ENCODE measurements at regions not wholly inside any gene's neighbourhood (a gene's known extent, or its start where the extent isn't known, plus 50 kb on each side); places are given as distances from the start of the nearest gene placed in this dataset.
"Not testable (repeated sequence)": the region's sequence is repeated elsewhere in the genome, so short reads cannot be mapped to it uniquely, and the experiment has no call there.

DNA sequence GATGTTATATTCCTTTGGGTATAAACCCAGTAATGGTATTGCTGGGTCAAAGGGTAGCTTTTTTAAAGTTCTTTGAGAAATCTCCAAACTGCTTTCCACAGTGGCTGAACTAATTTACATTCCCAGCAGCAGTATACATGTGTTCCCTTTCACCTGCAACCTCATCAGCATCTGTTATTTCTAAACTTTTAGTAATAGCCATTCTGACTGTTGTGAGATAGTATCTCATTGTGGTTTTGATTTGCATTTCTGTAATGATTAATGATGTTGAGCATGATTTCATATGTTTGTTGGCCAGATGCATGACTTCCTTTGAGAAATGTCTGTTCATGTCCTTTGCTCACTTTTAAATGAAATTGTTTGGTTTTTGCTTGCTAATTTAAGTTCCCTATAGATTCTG lies 553.1 kb downstream of the SLCO4C1 start:
- not testable (repeated sequence) for H3K27me3 Mint-ChIP-seq; H3K36me3 ChIP-seq (ENCODE audit: control insufficient read depth, insufficient read depth, low read length); DNase-seq; H3K27ac ChIP-seq (ENCODE audit: insufficient read depth, low read length, poor library complexity, severe bottlenecking); H3K4me1 ChIP-seq (ENCODE audit: control insufficient read depth, insufficient read depth, low read length, poor library complexity, severe bottlenecking); H3K9me3 Mint-ChIP-seq; H3K4me3 Mint-ChIP-seq; H3K9me3 ChIP-seq (ENCODE audit: control insufficient read depth in 2 of 2, low read length in 2 of 2); H3K4me1 Mint-ChIP-seq; H3K36me3 Mint-ChIP-seq; H3K27me3 ChIP-seq (ENCODE audit: control insufficient read depth, insufficient read depth, low read length); H3K4me3 ChIP-seq (ENCODE audit: low read depth, low read length); ATAC-seq (ENCODE audit: low read depth in 2 of 2); H3K27ac Mint-ChIP-seq

DNA sequence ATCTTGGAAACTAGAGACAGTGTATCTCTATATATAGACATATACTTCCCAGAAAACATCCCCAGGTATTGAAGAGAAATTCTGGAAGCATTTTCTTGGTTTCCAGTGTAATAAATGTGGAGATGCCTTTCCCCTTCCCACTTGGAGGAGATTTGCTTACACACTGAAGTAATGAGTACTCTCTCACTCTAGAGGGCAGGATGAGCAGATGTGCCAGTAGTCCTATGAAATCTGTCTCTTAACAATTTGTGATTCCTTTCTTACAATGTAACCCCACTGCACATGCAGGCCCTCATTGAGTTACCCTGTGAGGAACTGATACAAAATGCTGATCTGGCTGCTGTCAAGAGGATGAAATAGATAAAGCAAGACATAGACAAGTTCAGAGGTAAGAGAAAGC lies 567.2 kb downstream of the SLCO4C1 start:
- Histone ChIP-seq H3K27me3 (ENCODE audit: control insufficient read depth, insufficient read depth, low read length) (no peaks in the 10 kb centered on the region), H3K4me1 (ENCODE audit: control insufficient read depth, insufficient read depth, low read length, poor library complexity, severe bottlenecking) (no peaks in the 10 kb centered on the region), H3K9me3 (ENCODE audit: control insufficient read depth in 2 of 2, low read length in 2 of 2) (no peaks in the 10 kb centered on the region), H3K27ac (ENCODE audit: insufficient read depth, low read length, poor library complexity, severe bottlenecking) (no peak overlapping the region), H3K4me3 (ENCODE audit: low read depth, low read length) (no peak overlapping the region), H3K36me3 (ENCODE audit: control insufficient read depth, insufficient read depth, low read length) (no peaks in the 10 kb centered on the region)
- no peak overlapping the region for H3K27ac Mint-ChIP-seq
- H3K9me3 Mint-ChIP-seq: peaks cover 0 to 5% (median 0%) of the 10 kb centered on the region in 7 donors
- no peaks in the 10 kb centered on the region for H3K36me3 Mint-ChIP-seq
- DNase-seq (no peak), ATAC-seq (ENCODE audit: low read depth in 2 of 2) (no peak)
- H3K4me1 Mint-ChIP-seq: no peaks in the 10 kb centered on the region
- no peak overlapping the region for H3K4me3 Mint-ChIP-seq
- H3K27me3 Mint-ChIP-seq: no peaks in the 10 kb centered on the region

DNA sequence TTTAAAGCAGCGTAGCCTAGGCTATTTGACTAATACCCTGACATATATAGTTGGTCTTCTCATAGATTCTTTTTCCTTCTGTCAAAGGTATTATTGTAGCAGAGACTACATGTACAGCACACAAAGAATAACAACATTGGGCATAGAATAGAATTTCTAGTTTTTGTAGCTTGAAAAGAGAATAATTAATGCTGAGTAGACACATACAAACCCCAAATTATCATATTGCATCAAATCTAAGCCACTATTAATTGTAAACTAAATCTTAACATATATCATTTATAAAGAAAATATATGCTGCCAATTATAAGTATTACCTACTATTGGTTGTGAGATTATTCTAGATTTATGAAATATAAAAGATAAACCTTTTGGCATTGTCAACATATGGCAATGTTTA lies 574.5 kb downstream of the SLCO4C1 start:
- Histone ChIP-seq H3K4me3 (ENCODE audit: low read depth, low read length) (no peak overlapping the region), H3K4me1 (ENCODE audit: control insufficient read depth, insufficient read depth, low read length, poor library complexity, severe bottlenecking) (no peaks in the 10 kb centered on the region), H3K27ac (ENCODE audit: insufficient read depth, low read length, poor library complexity, severe bottlenecking) (no peak overlapping the region), H3K9me3 (ENCODE audit: control insufficient read depth in 2 of 2, low read length in 2 of 2) (no peaks in the 10 kb centered on the region), H3K36me3 (ENCODE audit: control insufficient read depth, insufficient read depth, low read length) (no peaks in the 10 kb centered on the region), H3K27me3 (ENCODE audit: control insufficient read depth, insufficient read depth, low read length) (no peaks in the 10 kb centered on the region)
- H3K4me1 Mint-ChIP-seq: no peaks in the 10 kb centered on the region
- peaks cover 0 to 7% (median 2%) of the 10 kb centered on the region in 7 donors for H3K9me3 Mint-ChIP-seq
- ATAC-seq (ENCODE audit: low read depth in 2 of 2): no peak
- no peak overlapping the region for H3K4me3 Mint-ChIP-seq
- peaks cover 3% of the 10 kb centered on the region for H3K36me3 Mint-ChIP-seq
- no peaks in the 10 kb centered on the region for H3K27me3 Mint-ChIP-seq
- DNase-seq: no peak
- no peak overlapping the region for H3K27ac Mint-ChIP-seq

DNA sequence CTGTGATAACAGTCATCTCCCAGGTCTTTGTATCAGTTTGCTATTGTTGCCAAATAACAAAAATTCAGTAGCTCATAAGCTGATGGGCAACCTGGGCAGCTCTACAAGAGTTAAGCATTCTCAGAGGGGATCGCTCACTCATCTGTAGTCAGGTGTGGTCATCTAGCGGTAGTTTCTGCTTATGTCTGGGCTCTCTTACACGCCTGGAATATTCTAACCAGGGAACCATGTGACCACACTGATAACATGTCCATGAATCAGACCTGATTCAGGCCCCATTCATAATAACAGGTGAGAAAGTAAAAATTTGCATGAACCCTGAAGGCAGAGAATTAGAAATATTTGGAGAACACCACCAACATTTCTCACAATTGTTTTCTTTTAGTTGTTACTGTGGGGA lies 576.1 kb downstream of the SLCO4C1 start:
- peaks cover 3% of the 10 kb centered on the region for H3K36me3 Mint-ChIP-seq
- Histone ChIP-seq H3K27ac (ENCODE audit: insufficient read depth, low read length, poor library complexity, severe bottlenecking) (no peak overlapping the region), H3K36me3 (ENCODE audit: control insufficient read depth, insufficient read depth, low read length) (no peaks in the 10 kb centered on the region), H3K9me3 (ENCODE audit: control insufficient read depth in 2 of 2, low read length in 2 of 2) (no peaks in the 10 kb centered on the region), H3K4me1 (ENCODE audit: control insufficient read depth, insufficient read depth, low read length, poor library complexity, severe bottlenecking) (no peaks in the 10 kb centered on the region), H3K27me3 (ENCODE audit: control insufficient read depth, insufficient read depth, low read length) (no peaks in the 10 kb centered on the region), H3K4me3 (ENCODE audit: low read depth, low read length) (no peak overlapping the region)
- no peaks in the 10 kb centered on the region for H3K4me1 Mint-ChIP-seq
- no peaks in the 10 kb centered on the region for H3K27me3 Mint-ChIP-seq
- no peak for ATAC-seq (ENCODE audit: low read depth in 2 of 2)
- peaks cover 0 to 7% (median 2%) of the 10 kb centered on the region in 7 donors for H3K9me3 Mint-ChIP-seq
- DNase-seq: no peak
- H3K4me3 Mint-ChIP-seq: no peak overlapping the region
- H3K27ac Mint-ChIP-seq: no peak overlapping the region

DNA sequence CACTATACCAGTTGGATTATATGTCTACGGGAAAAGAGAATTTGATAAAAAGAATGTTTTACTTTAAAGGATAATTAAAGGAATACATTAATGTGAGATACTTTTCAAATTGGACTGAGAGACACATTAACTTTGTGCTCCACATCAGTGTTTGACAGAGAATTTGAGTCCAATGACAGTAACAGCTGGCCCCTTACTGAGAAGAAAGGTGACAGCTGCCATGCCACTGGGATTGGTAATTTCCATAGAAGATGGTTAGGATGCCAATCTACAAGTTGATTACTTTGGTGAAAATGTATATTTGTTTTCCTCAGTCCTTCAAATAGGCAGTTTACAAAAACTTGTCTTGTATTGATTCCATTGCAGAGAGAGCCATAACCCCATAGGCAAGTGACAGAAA lies 578.4 kb downstream of the SLCO4C1 start:
- Histone ChIP-seq H3K27ac (ENCODE audit: insufficient read depth, low read length, poor library complexity, severe bottlenecking) (no peak overlapping the region), H3K4me1 (ENCODE audit: control insufficient read depth, insufficient read depth, low read length, poor library complexity, severe bottlenecking) (no peaks in the 10 kb centered on the region), H3K9me3 (ENCODE audit: control insufficient read depth in 2 of 2, low read length in 2 of 2) (no peaks in the 10 kb centered on the region), H3K4me3 (ENCODE audit: low read depth, low read length) (no peak overlapping the region), H3K36me3 (ENCODE audit: control insufficient read depth, insufficient read depth, low read length) (no peaks in the 10 kb centered on the region), H3K27me3 (ENCODE audit: control insufficient read depth, insufficient read depth, low read length) (no peaks in the 10 kb centered on the region)
- Mint-ChIP-seq H3K36me3 (peaks cover 3% of the 10 kb centered on the region), H3K4me1 (no peaks in the 10 kb centered on the region), H3K27ac (no peak overlapping the region), H3K9me3 (peaks cover 0 to 11% (median 4%) of the 10 kb centered on the region in 7 donors), H3K4me3 (no peak overlapping the region), H3K27me3 (peaks cover 7% of the 10 kb centered on the region)
- ATAC-seq (ENCODE audit: low read depth in 2 of 2) (no peak), DNase-seq (no peak)

DNA sequence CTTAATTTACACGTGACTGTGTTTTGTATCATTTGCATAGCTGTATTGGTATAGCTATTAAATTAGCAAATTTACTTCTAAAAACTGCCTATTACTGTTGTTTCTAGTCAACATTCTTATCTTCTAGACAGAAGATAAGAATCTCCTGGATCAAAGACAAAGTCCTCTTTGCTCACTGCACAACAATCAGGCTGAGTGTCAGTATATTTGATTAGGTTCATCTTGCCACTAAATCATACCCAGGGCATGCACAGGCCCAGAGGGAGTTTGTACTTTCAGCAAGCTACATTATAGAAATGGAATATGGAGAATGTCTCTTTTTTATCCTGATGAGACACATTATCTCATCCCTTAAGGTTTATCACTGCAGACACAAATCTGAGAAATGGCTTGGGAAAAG lies 579.1 kb downstream of the SLCO4C1 start:
- Histone ChIP-seq H3K9me3 (ENCODE audit: control insufficient read depth in 2 of 2, low read length in 2 of 2) (no peaks in the 10 kb centered on the region), H3K27me3 (ENCODE audit: control insufficient read depth, insufficient read depth, low read length) (no peaks in the 10 kb centered on the region), H3K4me1 (ENCODE audit: control insufficient read depth, insufficient read depth, low read length, poor library complexity, severe bottlenecking) (no peaks in the 10 kb centered on the region), H3K27ac (ENCODE audit: insufficient read depth, low read length, poor library complexity, severe bottlenecking) (no peak overlapping the region), H3K4me3 (ENCODE audit: low read depth, low read length) (no peak overlapping the region), H3K36me3 (ENCODE audit: control insufficient read depth, insufficient read depth, low read length) (no peaks in the 10 kb centered on the region)
- peaks cover 0 to 7% (median 4%) of the 10 kb centered on the region in 7 donors for H3K9me3 Mint-ChIP-seq
- no peaks in the 10 kb centered on the region for H3K36me3 Mint-ChIP-seq
- DNase-seq (no peak), ATAC-seq (ENCODE audit: low read depth in 2 of 2) (no peak)
- H3K27ac Mint-ChIP-seq: no peak overlapping the region
- H3K4me1 Mint-ChIP-seq: no peaks in the 10 kb centered on the region
- H3K27me3 Mint-ChIP-seq: peaks cover 7% of the 10 kb centered on the region
- H3K4me3 Mint-ChIP-seq: no peak overlapping the region

DNA sequence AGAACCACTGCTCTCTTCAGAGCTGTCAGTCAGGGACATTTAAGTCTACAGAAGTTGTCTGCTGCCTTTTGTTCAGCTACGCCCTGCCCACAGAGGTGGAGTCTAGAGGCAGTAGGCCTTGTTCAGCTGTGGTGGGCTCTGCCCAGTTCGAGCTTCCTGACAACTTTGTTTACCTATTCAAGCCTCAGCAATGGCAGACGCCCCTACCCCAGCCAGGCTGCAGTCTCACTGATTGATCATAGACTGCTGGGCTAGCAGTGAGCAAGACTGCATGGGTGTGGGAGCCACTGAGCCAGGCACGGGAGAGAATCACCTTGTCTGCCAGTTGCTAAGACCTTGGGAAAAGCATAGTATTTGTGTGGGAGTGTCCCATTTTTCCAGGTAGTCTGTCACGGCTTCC lies 580.3 kb downstream of the SLCO4C1 start:
- H3K4me1 ChIP-seq (ENCODE audit: control insufficient read depth, insufficient read depth, low read length, poor library complexity, severe bottlenecking); H3K9me3 ChIP-seq (ENCODE audit: control insufficient read depth in 2 of 2, low read length in 2 of 2); H3K9me3 Mint-ChIP-seq; H3K27me3 Mint-ChIP-seq; H3K4me1 Mint-ChIP-seq; H3K27ac ChIP-seq (ENCODE audit: insufficient read depth, low read length, poor library complexity, severe bottlenecking); H3K36me3 Mint-ChIP-seq; H3K27ac Mint-ChIP-seq; DNase-seq; H3K36me3 ChIP-seq (ENCODE audit: control insufficient read depth, insufficient read depth, low read length); H3K27me3 ChIP-seq (ENCODE audit: control insufficient read depth, insufficient read depth, low read length); H3K4me3 Mint-ChIP-seq; H3K4me3 ChIP-seq (ENCODE audit: low read depth, low read length); ATAC-seq (ENCODE audit: low read depth in 2 of 2): not testable (repeated sequence)

DNA sequence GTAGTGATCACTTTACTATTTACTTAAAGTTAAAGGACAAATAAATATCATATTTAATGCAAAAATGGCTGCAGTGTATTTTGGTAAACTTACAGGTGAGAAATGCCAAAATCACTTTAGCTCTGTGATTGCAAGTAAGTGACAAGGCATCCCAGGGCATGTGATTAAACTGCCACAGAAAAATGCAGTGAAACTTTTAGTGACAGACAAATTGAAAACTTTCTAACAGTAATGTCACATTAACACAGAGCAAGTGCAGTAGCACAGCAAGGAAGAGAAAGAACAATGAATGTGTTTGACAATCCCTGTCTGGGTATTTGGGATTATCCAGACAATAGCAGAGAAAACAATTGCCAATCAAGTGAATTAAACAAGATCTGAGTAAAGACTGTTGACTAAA lies 606.8 kb downstream of the SLCO4C1 start:
- Histone ChIP-seq H3K27ac (ENCODE audit: insufficient read depth, low read length, poor library complexity, severe bottlenecking) (no peak overlapping the region), H3K36me3 (ENCODE audit: control insufficient read depth, insufficient read depth, low read length) (no peaks in the 10 kb centered on the region), H3K9me3 (ENCODE audit: control insufficient read depth in 2 of 2, low read length in 2 of 2) (no peaks in the 10 kb centered on the region), H3K27me3 (ENCODE audit: control insufficient read depth, insufficient read depth, low read length) (no peaks in the 10 kb centered on the region), H3K4me1 (ENCODE audit: control insufficient read depth, insufficient read depth, low read length, poor library complexity, severe bottlenecking) (no peaks in the 10 kb centered on the region), H3K4me3 (ENCODE audit: low read depth, low read length) (no peak overlapping the region)
- peaks cover 5% of the 10 kb centered on the region for H3K27me3 Mint-ChIP-seq
- H3K36me3 Mint-ChIP-seq: no peaks in the 10 kb centered on the region
- H3K4me1 Mint-ChIP-seq: no peaks in the 10 kb centered on the region
- ATAC-seq (ENCODE audit: low read depth in 2 of 2) (no peak), DNase-seq (no peak)
- H3K27ac Mint-ChIP-seq: no peak overlapping the region
- H3K9me3 Mint-ChIP-seq: peaks cover 0 to 1% (median 0%) of the 10 kb centered on the region in 7 donors
- no peak overlapping the region for H3K4me3 Mint-ChIP-seq
